ENCODE measurements at regions not wholly inside any gene's neighbourhood (a gene's known extent, or its start where the extent isn't known, plus 50 kb on each side); places are given as distances from the start of the nearest gene placed in this dataset.

DNA sequence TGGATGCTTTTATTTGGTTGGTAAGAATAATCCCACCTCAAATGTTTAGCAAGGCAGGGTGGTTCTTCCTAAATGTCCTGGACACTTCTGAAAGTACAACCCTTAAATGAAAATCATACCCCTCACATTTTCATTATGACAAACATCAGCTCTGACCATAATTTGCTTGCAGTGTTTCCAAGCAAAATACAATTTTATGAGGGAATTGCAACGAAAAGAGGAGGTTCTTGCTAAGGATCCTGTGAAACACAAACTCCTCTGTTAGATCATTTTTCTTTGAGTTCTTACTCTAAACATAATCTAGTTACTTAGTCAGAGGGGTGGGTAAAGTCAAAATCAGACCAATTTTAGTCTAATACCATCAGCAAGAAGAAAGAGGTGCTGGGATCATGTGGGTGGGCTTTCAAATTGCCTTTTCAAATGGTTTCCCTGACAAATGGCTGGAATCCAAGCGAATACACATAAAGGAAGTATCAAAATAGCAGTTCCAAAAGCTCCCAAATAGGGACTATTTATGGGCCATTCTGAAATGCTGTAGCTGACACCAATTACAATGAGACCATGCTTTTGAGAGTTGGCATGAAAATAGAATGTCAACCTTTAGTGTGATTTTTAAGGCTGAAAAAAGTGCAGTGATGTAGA is 164.9 kb upstream of the INHBA start:
- Histone ChIP-seq H3K9me3 (peaks cover 0 to 8% (median 7%) of the 10 kb centered on the region in 3 donors), H3K4me1 (peaks cover 0 to 36% (median 10%) of the 10 kb centered on the region in 4 donors), H3K36me3 (no peaks in the 10 kb centered on the region), H3K27ac (peak overlapping the region; percentile 38 to 46), H3K4me3 (no peak overlapping the region), H3K27me3 (no peaks in the 10 kb centered on the region)
- TF ChIP-seq, protein P1, sequence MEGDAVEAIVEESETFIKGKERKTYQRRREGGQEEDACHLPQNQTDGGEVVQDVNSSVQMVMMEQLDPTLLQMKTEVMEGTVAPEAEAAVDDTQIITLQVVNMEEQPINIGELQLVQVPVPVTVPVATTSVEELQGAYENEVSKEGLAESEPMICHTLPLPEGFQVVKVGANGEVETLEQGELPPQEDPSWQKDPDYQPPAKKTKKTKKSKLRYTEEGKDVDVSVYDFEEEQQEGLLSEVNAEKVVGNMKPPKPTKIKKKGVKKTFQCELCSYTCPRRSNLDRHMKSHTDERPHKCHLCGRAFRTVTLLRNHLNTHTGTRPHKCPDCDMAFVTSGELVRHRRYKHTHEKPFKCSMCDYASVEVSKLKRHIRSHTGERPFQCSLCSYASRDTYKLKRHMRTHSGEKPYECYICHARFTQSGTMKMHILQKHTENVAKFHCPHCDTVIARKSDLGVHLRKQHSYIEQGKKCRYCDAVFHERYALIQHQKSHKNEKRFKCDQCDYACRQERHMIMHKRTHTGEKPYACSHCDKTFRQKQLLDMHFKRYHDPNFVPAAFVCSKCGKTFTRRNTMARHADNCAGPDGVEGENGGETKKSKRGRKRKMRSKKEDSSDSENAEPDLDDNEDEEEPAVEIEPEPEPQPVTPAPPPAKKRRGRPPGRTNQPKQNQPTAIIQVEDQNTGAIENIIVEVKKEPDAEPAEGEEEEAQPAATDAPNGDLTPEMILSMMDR (IDR thresholded peaks at IDR 0.05), result no peak
- no peak for DNase-seq
- intact Hi-C loops (cut with DNase I; ENCODE audit: low total_unique reads), result no loop called here

DNA sequence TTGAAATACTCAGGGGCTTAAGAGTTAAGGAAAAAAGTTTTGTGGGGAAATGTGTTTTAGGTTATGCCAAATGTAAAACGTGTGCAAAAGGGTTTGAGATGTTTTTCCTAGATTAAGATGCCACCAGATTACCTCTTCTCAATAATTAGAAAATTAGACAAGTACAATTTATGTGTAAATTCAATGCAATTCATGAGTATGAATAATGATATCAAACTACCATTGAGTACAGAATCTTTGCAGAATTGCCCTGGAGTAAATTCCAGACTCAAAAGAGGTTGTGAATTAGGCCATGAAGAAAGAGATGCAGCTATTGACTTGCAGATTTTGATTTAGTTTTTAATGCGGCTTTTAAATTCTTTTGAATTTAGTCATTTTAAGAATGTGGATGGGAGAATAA is 159.4 kb upstream of the INHBA start:
- H3K27me3 ChIP-seq, result no peaks in the 10 kb centered on the region
- no peak for DNase-seq
- peaks cover 0 to 8% (median 7%) of the 10 kb centered on the region in 3 donors for H3K9me3 ChIP-seq
- no peak overlapping the region for H3K4me3 ChIP-seq
- H3K4me1 ChIP-seq, result peaks cover 0 to 10% (median 0%) of the 10 kb centered on the region in 4 donors
- H3K36me3 ChIP-seq, result no peaks in the 10 kb centered on the region
- intact Hi-C loops (cut with DNase I; ENCODE audit: low total_unique reads), result no loop called here
- H3K27ac ChIP-seq, result no peak overlapping the region
- TF ChIP-seq, protein P1 (IDR thresholded peaks at IDR 0.05), result no peak

DNA sequence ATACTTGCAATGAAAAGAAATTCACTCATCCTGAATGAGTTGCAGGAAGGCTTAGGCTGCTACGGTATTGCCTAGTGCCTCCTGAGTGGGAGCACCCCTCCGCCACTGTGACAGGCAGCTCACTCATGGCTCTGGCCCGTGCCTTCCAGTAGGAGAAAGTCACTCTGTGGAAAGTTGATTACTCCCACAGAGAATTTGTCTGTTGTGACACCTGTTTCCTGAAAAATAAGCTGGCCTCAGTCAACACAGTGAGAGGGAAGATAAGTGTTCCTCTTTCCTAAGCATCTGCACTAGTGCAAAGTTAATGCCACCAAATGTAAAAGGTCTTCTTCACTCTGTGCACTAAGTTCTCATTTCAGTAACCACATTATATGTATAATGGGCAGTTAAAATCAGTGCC is 158.8 kb upstream of the INHBA start:
- TF ChIP-seq, protein P1 (IDR thresholded peaks at IDR 0.05), result no peak
- Histone ChIP-seq H3K27ac (no peak overlapping the region), H3K4me3 (no peak overlapping the region), H3K4me1 (peaks cover 0 to 9% (median 0%) of the 10 kb centered on the region in 4 donors), H3K36me3 (no peaks in the 10 kb centered on the region), H3K27me3 (no peaks in the 10 kb centered on the region), H3K9me3 (peaks cover 0 to 8% (median 7%) of the 10 kb centered on the region in 3 donors)
- DNase-seq, result no peak
- intact Hi-C loops (cut with DNase I; ENCODE audit: low total_unique reads), result no loop called here

DNA sequence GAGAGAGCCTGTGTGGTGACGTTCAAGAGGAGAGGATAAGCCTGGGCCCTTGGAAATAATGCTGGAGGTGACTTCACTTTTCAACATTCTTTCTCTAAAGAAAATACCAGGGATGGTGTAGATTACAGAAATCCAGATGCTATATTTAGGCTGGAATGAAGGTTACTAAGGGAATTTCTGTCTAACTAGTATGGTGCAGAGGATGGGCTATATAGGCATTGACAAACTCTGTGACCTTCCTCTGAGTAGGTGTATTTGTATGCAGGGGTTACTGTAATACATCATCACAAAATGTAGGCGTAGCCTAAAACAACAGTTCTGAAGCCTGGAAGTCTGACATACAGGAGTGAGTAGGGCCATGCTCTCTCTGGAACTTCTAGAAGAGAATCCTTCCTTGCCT is 155.3 kb upstream of the INHBA start:
- peaks cover 0 to 9% (median 0%) of the 10 kb centered on the region in 4 donors for H3K4me1 ChIP-seq
- no peaks in the 10 kb centered on the region for H3K36me3 ChIP-seq
- DNase-seq, result no peak
- H3K27ac ChIP-seq, result no peak overlapping the region
- intact Hi-C loops (cut with DNase I; ENCODE audit: low total_unique reads), result no loop called here
- no peaks in the 10 kb centered on the region for H3K9me3 ChIP-seq
- no peaks in the 10 kb centered on the region for H3K27me3 ChIP-seq
- H3K4me3 ChIP-seq, result no peak overlapping the region
- TF ChIP-seq, protein P1 (IDR thresholded peaks at IDR 0.05), result no peak

DNA sequence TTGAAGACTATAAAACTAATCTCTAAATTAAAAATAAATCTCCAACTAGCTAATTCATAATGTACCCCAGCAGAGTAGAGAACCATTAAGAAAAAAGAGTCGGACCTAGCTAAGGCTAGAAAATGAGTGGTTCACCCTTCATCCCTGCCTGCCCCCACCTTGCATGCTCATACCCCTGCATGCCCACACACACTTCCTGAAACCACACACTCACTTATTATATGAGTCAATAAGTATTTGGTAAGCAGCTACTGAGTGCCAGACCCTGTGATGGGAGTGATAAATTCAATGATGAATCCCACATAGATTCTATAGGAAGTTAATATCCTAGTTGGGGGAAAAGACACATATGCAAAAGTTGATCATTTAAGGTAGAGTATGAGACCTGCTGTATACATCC is 152.9 kb upstream of the INHBA start:
- H3K27me3 ChIP-seq, result no peaks in the 10 kb centered on the region
- H3K4me1 ChIP-seq, result no peaks in the 10 kb centered on the region
- TF ChIP-seq, protein P1 (IDR thresholded peaks at IDR 0.05), result no peak
- H3K27ac ChIP-seq, result no peak overlapping the region
- intact Hi-C loops (cut with DNase I; ENCODE audit: low total_unique reads), result no loop called here
- no peak for DNase-seq
- no peaks in the 10 kb centered on the region for H3K9me3 ChIP-seq
- H3K4me3 ChIP-seq, result no peak overlapping the region
- H3K36me3 ChIP-seq, result no peaks in the 10 kb centered on the region
